Astrocyte (in vitro differentiated cells and primary cell): ENCODE measurements at regions not wholly inside any gene's neighbourhood (a gene's known extent, or its start where the extent isn't known, plus 50 kb on each side); places are given as distances from the start of the nearest gene placed in this dataset.

Experiments used
- CTCF ChIP-seq: IDR thresholded peaks from 2 replicates; pipeline ENCODE4 v1.5.1; 2011; ENCODE audit warnings: low read depth, mild to moderate bottlenecking, inconsistent platforms, low read length, moderate library complexity; ENCODE audit not compliant: insufficient read depth
- EZH2 ChIP-seq: IDR thresholded peaks from 2 replicates; pipeline ENCODE4 v1.6.1; 2012; ENCODE audit warnings: mild to moderate bottlenecking, low read length, inconsistent platforms; ENCODE audit not compliant: insufficient read depth

- TF ChIP-seq CTCF (no peak), EZH2 (no peak)
These were observed 177.9 kb downstream of the C9orf50 start for GRCh38 chr9:129442803-129443511.
